GM12878 (cell line): ENCODE measurements at regions not wholly inside any gene's neighbourhood (a gene's known extent, or its start where the extent isn't known, plus 50 kb on each side); places are given as distances from the start of the nearest gene placed in this dataset.

ENCODE experiments used
- ATAC-seq: fragments of 200-7000 bp; cut with Tn5 transposase; 3 replicates; pipeline ENCODE4 v1.9.1; 2020; ENCODE audit warnings: mild to moderate bottlenecking, moderate library complexity
- BruUV-seq: library from RNA; stranded (reverse); fragments of 400-500 nt; replicated peaks from 2 replicates; lab custom pipeline; 2021; lab: Mats Ljungman, UMichigan
- CTCF ChIA-PET: fragments of 300-600 bp; sonication (Branson Sonifier 250); formaldehyde crosslinking; extraction: SDS; loops from one replicate; lab custom pipeline; 2021; ENCODE audit warnings: inconsistent platforms; lab: Yijun Ruan, JAX
- POLR2A ChIA-PET: fragments of 350-600 bp; formaldehyde crosslinking; extraction: SDS; loops from one replicate; lab custom pipeline; 2021; ENCODE audit warnings: inconsistent platforms; lab: Charles Lee
- RAD21 ChIA-PET: fragments of 300-600 bp; sonication (Branson Sonifier 250); formaldehyde crosslinking; loops from one replicate; lab custom pipeline; 2023; ENCODE audit warnings: antibody characterized with exemption; ENCODE audit not compliant: unreplicated experiment; lab: Charles Lee
- SMC1A ChIA-PET: fragments of 300-600 bp; sonication (Branson Sonifier 250); formaldehyde crosslinking; loops from one replicate; lab custom pipeline; 2023; ENCODE audit not compliant: unreplicated experiment, uncharacterized antibody; lab: Charles Lee
- DNase-seq: peaks from one replicate; pipeline ENCODE4 v3.0.0-alpha.2; 2011; ENCODE audit warnings: low read depth, low spot score
- FAIRE-seq: peaks from 3 replicates; lab custom pipeline; 2011; peaks lifted over from hg19 to GRCh38; lab: Jason Lieb, UNC
- H2AFZ ChIP-seq: 2 replicates; pipeline ENCODE4 v1.6.0; 2011; ENCODE audit warnings: low read depth, low read length, control low read depth; ENCODE audit not compliant: control insufficient read depth
- H3K27ac ChIP-seq: 2 replicates; pipeline ENCODE4 v1.5.1; 2011; ENCODE audit warnings: control low read depth; ENCODE audit not compliant: control insufficient read depth, insufficient read depth
- H3K27me3 ChIP-seq, 2 experiments: replicated peaks in 1 of 2; 2 replicates each; pipeline versions ENCODE4 v1.6.0 to v1.6.1; 2011; ENCODE audit warnings: low read length in 1 of 2; ENCODE audit not compliant: control insufficient read depth in 2 of 2, insufficient read depth in 2 of 2
- H3K36me3 ChIP-seq, 2 experiments: 2 replicates each; pipeline ENCODE4 v1.5.1; 2011; ENCODE audit warnings: low read length in 1 of 2; ENCODE audit not compliant: control insufficient read depth in 2 of 2, insufficient read depth in 2 of 2
- H3K4me1 ChIP-seq: 2 replicates; pipeline ENCODE4 v1.6.1; 2011; ENCODE audit warnings: mild to moderate bottlenecking, low read length, moderate library complexity, mixed read lengths; ENCODE audit not compliant: control insufficient read depth, insufficient read depth
- H3K4me2 ChIP-seq: 2 replicates; pipeline ENCODE4 v1.6.0; 2011; ENCODE audit warnings: control low read depth; ENCODE audit not compliant: control insufficient read depth, insufficient read depth
- H3K4me3 ChIP-seq: fragments of 200-600 bp; sonication (generic); 2 replicates; pipeline ENCODE4 v1.5.1; 2016
- H3K79me2 ChIP-seq: 2 replicates; pipeline ENCODE4 v1.6.0; 2011; ENCODE audit warnings: low read length; ENCODE audit not compliant: control insufficient read depth, insufficient read depth
- H3K9ac ChIP-seq: 2 replicates; pipeline ENCODE4 v1.8.0; 2011; ENCODE audit warnings: low read length, control low read depth, mixed read lengths; ENCODE audit not compliant: control insufficient read depth, insufficient read depth
- H3K9me3 ChIP-seq: replicated peaks from 3 replicates; pipeline ENCODE4 v1.5.1; 2011; ENCODE audit warnings: mild to moderate bottlenecking, low read length; ENCODE audit not compliant: control insufficient read depth, insufficient read depth
- H4K20me1 ChIP-seq: 2 replicates; pipeline ENCODE4 v1.6.0; 2011; ENCODE audit not compliant: control insufficient read depth, insufficient read depth
- CHD4 ChIP-seq: fragments of 200-600 bp; sonication (generic); IDR thresholded peaks from 2 replicates; pipeline ENCODE4 v1.6.1; 2016; ENCODE audit warnings: mild to moderate bottlenecking
- CREM ChIP-seq: IDR thresholded peaks from 2 replicates; pipeline ENCODE4 v1.6.1; 2014; ENCODE audit warnings: antibody characterized with exemption, low read depth
- CTCF ChIP-seq, 3 experiments: IDR thresholded peaks in 2 of 3; conservative IDR thresholded peaks in 1 of 3; 2 replicates each; pipeline ENCODE4 v1.5.1; 2011; ENCODE audit warnings: low read depth in 3 of 3, low read length in 3 of 3, mild to moderate bottlenecking in 3 of 3, control low read depth in 2 of 3, moderate library complexity in 2 of 3, inconsistent platforms in 1 of 3, mixed read lengths in 1 of 3; ENCODE audit not compliant: control insufficient read depth in 2 of 3, insufficient read depth in 1 of 3; ENCODE audit errors: extremely low read depth in 1 of 3
- CUX1 ChIP-seq: IDR thresholded peaks from 2 replicates; pipeline ENCODE4 v1.6.1; 2012; ENCODE audit warnings: improper control_type of control experiment, low read depth, low read length; ENCODE audit not compliant: insufficient replicate concordance
- DPF2 ChIP-seq: fragments of 450-650 bp; IDR thresholded peaks from 2 replicates; pipeline ENCODE4 v1.6.1; 2017; ENCODE audit warnings: mild to moderate bottlenecking
- IRF4 ChIP-seq: IDR thresholded peaks from 2 replicates; pipeline ENCODE4 v1.6.1; 2011; ENCODE audit warnings: low read depth, low read length
- IRF5 ChIP-seq: fragments of 450-650 bp; IDR thresholded peaks from 2 replicates; pipeline ENCODE4 v1.6.1; 2017; ENCODE audit warnings: borderline replicate concordance
- MEF2B ChIP-seq: fragments of 450-650 bp; IDR thresholded peaks from 2 replicates; pipeline ENCODE4 v1.6.1; 2018; ENCODE audit warnings: mild to moderate bottlenecking, moderate library complexity; ENCODE audit not compliant: partially characterized antibody, poor library complexity, severe bottlenecking
- MTA2 ChIP-seq: fragments of 450-650 bp; IDR thresholded peaks from 2 replicates; pipeline ENCODE4 v1.6.1; 2016; ENCODE audit warnings: low read depth, mild to moderate bottlenecking, moderate library complexity
- MYB ChIP-seq: fragments of 150-350 bp; IDR thresholded peaks from 2 replicates; pipeline ENCODE4 v1.6.1; 2014; ENCODE audit warnings: mild to moderate bottlenecking, low read depth, low read length, borderline replicate concordance
- NBN ChIP-seq: fragments of 450-650 bp; IDR thresholded peaks from 2 replicates; pipeline ENCODE4 v1.6.1; 2016
- NFYA ChIP-seq: IDR thresholded peaks from 2 replicates; pipeline ENCODE4 v1.6.1; 2011; ENCODE audit warnings: low read depth, mild to moderate bottlenecking, low read length, improper control_type of control experiment, borderline replicate concordance
- RCOR1 ChIP-seq: conservative IDR thresholded peaks from 2 replicates; pipeline ENCODE4 v1.6.1; 2012; ENCODE audit warnings: low read depth, low read length, improper control_type of control experiment
- STAT1 ChIP-seq: fragments of 450-650 bp; conservative IDR thresholded peaks from 2 replicates; pipeline ENCODE4 v1.6.1; 2014; ENCODE audit warnings: antibody characterized with exemption, mild to moderate bottlenecking
- USF1 ChIP-seq: IDR thresholded peaks from 2 replicates; pipeline ENCODE4 v1.6.1; 2011; ENCODE audit warnings: borderline replicate concordance, low read depth, mild to moderate bottlenecking, moderate library complexity, mixed read lengths, low read length; ENCODE audit not compliant: insufficient read depth; ENCODE audit errors: extremely low read length
- ZNF384 ChIP-seq: IDR thresholded peaks from 2 replicates; pipeline ENCODE4 v1.6.1; 2012; ENCODE audit warnings: low read depth, mild to moderate bottlenecking, low read length, improper control_type of control experiment, borderline replicate concordance
- WGBS: methylation state at CpG from one replicate; pipeline ENCODE4 v1.1.6; 2016; ENCODE audit warnings: low lambda C conversion rate; ENCODE audit not compliant: insufficient replicate concordance, insufficient coverage; ENCODE audit errors: missing lambda C conversion rate; 5-methylcytosine and 5-hydroxymethylcytosine counted together
- in situ Hi-C: fragments of 300-500 bp; cut with MboI; formaldehyde crosslinking; loops from 9 replicates; pipeline ENCODE4 v1.14.3; 2018; ENCODE audit warnings: mixed read lengths
- intact Hi-C: fragments of 100-400 bp; cut with micrococcal nuclease; formaldehyde crosslinking; loops from one replicate; pipeline ENCODE4 v1.14.2; 2022; ENCODE audit not compliant: unreplicated experiment

- Histone ChIP-seq H3K27me3 (no peaks in the 10 kb centered on the region), H3K4me1 (no peaks in the 10 kb centered on the region), H3K4me3 (no peak overlapping the region), H3K9ac (no peak overlapping the region), H4K20me1 (no peaks in the 10 kb centered on the region), H3K4me2 (no peak overlapping the region), H3K27ac (no peak overlapping the region), H3K79me2 (no peaks in the 10 kb centered on the region), H3K9me3 (peaks cover 3% of the 10 kb centered on the region; the same call in 2 of the 3 replicates), H3K36me3 (no peaks in the 10 kb centered on the region), H2AFZ (no peak overlapping the region)
- ChIA-PET CTCF (no interaction called here), RAD21 (no interaction called here), SMC1A (interaction anchor here (0.6 kb wide), 1 partner anchor 34 kb away, joined by 3 read pairs; no protein-coding TSS in a partner anchor), POLR2A (no interaction called here)
- FAIRE-seq (no peak), DNase-seq (no peak), ATAC-seq (peak; percentile 34; the same call in 2 of the 3 replicates)
- intact Hi-C loops (no loop called here), in situ Hi-C loops (no loop called here)
- WGBS: 5% methylated on average over 1 of the region's 1 CpG
- BruUV-seq: no TSS peak
- TF ChIP-seq NBN (no peak), NFYA (no peak), CUX1 (no peak), MEF2B (peak; percentile 25), USF1 (no peak), CHD4 (no peak), ZNF384 (no peak), MYB (no peak), RCOR1 (no peak), STAT1 (no peak), IRF5 (no peak), DPF2 (peak; percentile 31; the same call in 1 of the 2 replicates), MTA2 (peak; percentile 58), CTCF (IDR thresholded peaks at IDR 0.05 in 2 of 3, conservative IDR thresholded peaks at IDR 0.05 in 1 of 3; ENCODE audit: control insufficient read depth in 2 of 3, extremely low read depth in 1 of 3, insufficient read depth in 1 of 3, low read depth in 3 of 3, low read length in 3 of 3) (no peak), IRF4 (no peak), CREM (no peak)
These were observed 366.3 kb downstream of the MRPL39 start for GRCh38 chr21:25240974-25241373.
